HepG2 (cell line): ENCODE measurements at regions not wholly inside any gene's neighbourhood (a gene's known extent, or its start where the extent isn't known, plus 50 kb on each side); places are given as distances from the start of the nearest gene placed in this dataset.
A peak's percentile ranks its signal among the peaks of the same experiment; 100 is the strongest.

Experiments used
- ATAC-seq: fragments of 200-7000 bp; cut with Tn5 transposase; 3 replicates; pipeline ENCODE4 v1.9.1; 2020; ENCODE audit warnings: mild to moderate bottlenecking, moderate library complexity
- BruUV-seq: library from RNA; stranded (reverse); fragments of 400-500 nt; replicated peaks from 2 replicates; lab custom pipeline; 2021; lab: Mats Ljungman, UMichigan
- CTCF ChIA-PET: fragments of 300-600 bp; formaldehyde crosslinking; extraction: SDS; loops from one replicate; lab custom pipeline; 2021; ENCODE audit warnings: low total read pairs, inconsistent platforms, low intra/inter-chr PET ratio; lab: Yijun Ruan, JAX
- POLR2A ChIA-PET: fragments of 350-600 bp; sonication (Branson Sonifier 250); formaldehyde crosslinking; loops from one replicate; lab custom pipeline; 2020; ENCODE audit warnings: antibody characterized with exemption, inconsistent platforms; lab: Yijun Ruan, JAX
- DNase-seq: peaks from one replicate; pipeline ENCODE4 v3.0.0-alpha.2; 2015; ENCODE audit warnings: low spot score
- FAIRE-seq: peaks from 3 replicates; lab custom pipeline; 2011; peaks lifted over from hg19 to GRCh38; lab: Jason Lieb, UNC
- H2AFZ ChIP-seq: one replicate; pipeline ENCODE4 v1.6.1; 2011; ENCODE audit warnings: low read length, inconsistent platforms
- H3K27ac ChIP-seq: fragments of 300-600 bp; 3 replicates; pipeline ENCODE4 v1.8.0; 2011; ENCODE audit warnings: mixed run types, mild to moderate bottlenecking, mixed read lengths, low read length, inconsistent platforms; ENCODE audit not compliant: insufficient read depth; ENCODE audit errors: extremely low read length
- H3K27me3 ChIP-seq, 2 experiments: fragments of 200-600 bp in 1 of 2; 2 replicates in 1 of 2; 3 replicates in 1 of 2; pipeline versions ENCODE4 v1.6.0 to v1.8.0; 2011; ENCODE audit warnings: low read length in 2 of 2, mild to moderate bottlenecking in 2 of 2, moderate library complexity in 2 of 2, inconsistent platforms in 1 of 2; ENCODE audit not compliant: insufficient read depth in 2 of 2, control insufficient read depth in 1 of 2
- H3K36me3 ChIP-seq, 2 experiments: fragments of 200-600 bp in 1 of 2; replicated peaks in 1 of 2; 2 replicates in 1 of 2; 3 replicates in 1 of 2; pipeline versions ENCODE4 v1.5.1 to v1.8.0; 2011; ENCODE audit warnings: low read length in 2 of 2, inconsistent platforms in 1 of 2; ENCODE audit not compliant: insufficient read depth in 2 of 2, control insufficient read depth in 1 of 2
- H3K4me1 ChIP-seq: 2 replicates; pipeline ENCODE4 v1.5.1; 2012; ENCODE audit warnings: low read length, inconsistent platforms; ENCODE audit not compliant: insufficient read depth
- H3K4me2 ChIP-seq: 2 replicates; pipeline ENCODE4 v1.6.0; 2011; ENCODE audit warnings: low read depth, low read length, inconsistent platforms
- H3K4me3 ChIP-seq, 3 experiments: fragments of 200-600 bp in 1 of 3; sonication (generic), shearing (Covaris generic) in 1 of 3; replicated peaks in 1 of 3; 2 replicates each; pipeline ENCODE4 v1.5.1; 2011 to 2016; ENCODE audit warnings: low read length in 3 of 3, inconsistent platforms in 2 of 3, low read depth in 2 of 3, mild to moderate bottlenecking in 2 of 3, control low read depth in 1 of 3, mixed read lengths in 1 of 3; ENCODE audit not compliant: insufficient read depth in 1 of 3
- H3K79me2 ChIP-seq: one replicate; pipeline ENCODE4 v1.6.1; 2011; ENCODE audit warnings: low read length, inconsistent platforms; ENCODE audit not compliant: insufficient read depth
- H3K9ac ChIP-seq: 2 replicates; pipeline ENCODE4 v1.6.0; 2011; ENCODE audit warnings: mild to moderate bottlenecking, low read depth, low read length, inconsistent platforms; ENCODE audit not compliant: insufficient read depth
- H3K9me3 ChIP-seq: 2 replicates; pipeline ENCODE4 v1.5.1; 2012; ENCODE audit warnings: mild to moderate bottlenecking, low read length
- H4K20me1 ChIP-seq: 2 replicates; pipeline ENCODE4 v1.6.0; 2011; ENCODE audit warnings: inconsistent platforms, mild to moderate bottlenecking, low read length, moderate library complexity; ENCODE audit not compliant: insufficient read depth
- ATF7 ChIP-seq, 2 experiments: fragments of 450-650 bp in 1 of 2; sonication (generic) in 1 of 2; formaldehyde crosslinking in 1 of 2; IDR thresholded peaks; 2 replicates each; pipeline versions ENCODE4 v1.4.0 to v1.6.1; 2016 to 2020; ENCODE audit warnings: antibody characterized with exemption in 1 of 2, mild to moderate bottlenecking in 1 of 2, missing genetic modification reagents in 1 of 2
- CCAR2 ChIP-seq: fragments of 200-400 bp; formaldehyde crosslinking; optimal IDR thresholded peaks from 2 replicates; pipeline ENCODE3; 2018; ENCODE audit warnings: low read depth, mild to moderate bottlenecking, low read length, moderate library complexity
- CREB1 ChIP-seq, 2 experiments: fragments of 450-650 bp in 1 of 2; IDR thresholded peaks; 2 replicates each; pipeline ENCODE4 v1.6.1; 2016 to 2017; ENCODE audit warnings: control low read depth in 1 of 2, mild to moderate bottlenecking in 1 of 2, missing compliant biosample characterization in 1 of 2, missing genetic modification characterization in 1 of 2
- JUN ChIP-seq: sonication (generic); formaldehyde crosslinking; IDR thresholded peaks from 2 replicates; pipeline ENCODE4 v1.4.0; 2020; ENCODE audit warnings: mild to moderate bottlenecking, missing genetic modification reagents
- NFIB ChIP-seq: sonication (generic); formaldehyde crosslinking; IDR thresholded peaks from 2 replicates; pipeline ENCODE4 v1.9.0; 2021; ENCODE audit warnings: missing genetic modification reagents, mild to moderate bottlenecking, borderline replicate concordance
- TERF1 ChIP-seq: sonication (generic); formaldehyde crosslinking; IDR thresholded peaks from 2 replicates; pipeline ENCODE4 v1.8.0; 2022; ENCODE audit warnings: mild to moderate bottlenecking, missing genetic modification reagents, moderate library complexity
- WGBS: methylation state at CpG from one replicate; pipeline ENCODE4 v1.1.6; 2017; ENCODE audit warnings: low lambda C conversion rate; 5-methylcytosine and 5-hydroxymethylcytosine counted together
- in situ Hi-C: cut with HindIII; loops from 2 replicates; pipeline ENCODE4 v1.10.0; 2017; ENCODE audit warnings: low pct_unique_long_range_greater_than_20kb; ENCODE audit not compliant: extremely low pct_ligation_motif_present
- intact Hi-C: fragments of 100-400 bp; cut with micrococcal nuclease; formaldehyde crosslinking; loops from one replicate; pipeline ENCODE4 v1.10.0; 2022; ENCODE audit not compliant: unreplicated experiment
- TF ChIP-seq, protein P1 (sequence below): sonication (generic); formaldehyde crosslinking; IDR thresholded peaks from 2 replicates; pipeline ENCODE4 v1.4.0; 2020; ENCODE audit warnings: mild to moderate bottlenecking, missing genetic modification reagents

DNA sequence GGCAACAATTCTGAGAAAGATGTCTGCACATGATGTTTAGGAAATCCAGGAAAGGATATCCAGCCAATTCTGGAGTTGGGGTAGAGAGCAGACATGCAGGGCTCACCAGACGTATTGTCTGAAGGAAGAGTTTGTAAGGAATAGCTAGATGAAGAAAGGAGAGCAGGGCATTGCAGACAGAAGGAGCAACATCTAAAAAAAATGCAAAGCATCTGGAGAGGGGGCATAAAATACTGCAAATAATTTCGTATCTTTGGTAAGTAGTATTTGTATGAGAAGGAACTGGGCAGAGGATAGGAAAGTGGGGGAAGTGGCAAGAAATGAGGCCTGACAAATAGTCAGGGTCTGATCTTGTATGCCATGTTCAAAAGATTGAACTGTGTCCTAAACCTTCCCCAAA is 74.8 kb downstream of the MACIR start:
- DNase-seq (no peak), FAIRE-seq (no peak), ATAC-seq (no peak)
- ChIA-PET CTCF (no interaction called here), POLR2A (no interaction called here)
- Histone ChIP-seq H3K4me3 (no peak overlapping the region), H3K79me2 (no peaks in the 10 kb centered on the region), H3K4me2 (no peak overlapping the region), H3K27me3 (no peaks in the 10 kb centered on the region), H3K27ac (no peak overlapping the region), H3K9me3 (no peaks in the 10 kb centered on the region), H2AFZ (no peak overlapping the region), H3K9ac (no peak overlapping the region), H3K36me3 (no peaks in the 10 kb centered on the region), H3K4me1 (no peaks in the 10 kb centered on the region), H4K20me1 (no peaks in the 10 kb centered on the region)
- no TSS peak for BruUV-seq
- WGBS: 21% methylated on average over 2 of the region's 2 CpGs
- in situ Hi-C loops: no loop called here
- intact Hi-C loops: no loop called here
- no peak for TF ChIP-seq CCAR2

DNA sequence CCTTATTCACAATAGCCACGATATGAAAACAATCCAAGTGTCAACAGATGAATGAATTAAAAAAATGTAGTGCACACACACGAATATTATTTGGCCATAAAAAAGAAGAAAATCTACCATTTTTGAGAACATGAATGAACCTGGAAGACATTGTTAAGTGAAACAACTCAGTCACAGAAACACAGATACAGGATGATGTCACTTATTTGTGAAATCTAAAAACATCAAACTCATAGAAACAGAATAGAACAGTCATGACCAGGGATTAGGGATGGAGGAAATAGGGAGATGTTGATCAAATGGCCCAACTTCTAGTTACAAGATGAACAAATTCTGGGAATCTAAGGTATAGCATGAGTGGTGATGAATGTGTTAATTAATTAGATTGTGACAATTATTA is 72.3 kb downstream of the MACIR start:
- Histone ChIP-seq H3K27ac (no peak overlapping the region), H2AFZ (no peak overlapping the region), H3K4me3 (no peak overlapping the region)
- ATAC-seq: no peak
- TF ChIP-seq, protein P1, sequence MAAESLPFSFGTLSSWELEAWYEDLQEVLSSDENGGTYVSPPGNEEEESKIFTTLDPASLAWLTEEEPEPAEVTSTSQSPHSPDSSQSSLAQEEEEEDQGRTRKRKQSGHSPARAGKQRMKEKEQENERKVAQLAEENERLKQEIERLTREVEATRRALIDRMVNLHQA (CRISPR knock-in tag): no peak
- TF ChIP-seq ATF7 (IDR thresholded peaks at IDR 0.05) (peak; percentile 82), ATF7 (CRISPR knock-in tag; IDR thresholded peaks at IDR 0.05) (no peak), NFIB (CRISPR knock-in tag) (no peak), CREB1 (IDR thresholded peaks at IDR 0.05) (peak; percentile 10; the same call in 1 of the 2 replicates), CREB1 (CRISPR knock-in tag; IDR thresholded peaks at IDR 0.05) (no peak), TERF1 (no peak), JUN (CRISPR knock-in tag) (no peak)
- TF ChIP-seq, all 625 proteins: peak for 2
- POLR2A ChIA-PET: no interaction called here
- H3K4me1 ChIP-seq: no peaks in the 10 kb centered on the region
- H3K79me2 ChIP-seq: no peaks in the 10 kb centered on the region
- no peaks in the 10 kb centered on the region for H4K20me1 ChIP-seq
- WGBS: 0% methylated on average over 2 of the region's 2 CpGs
- H3K9me3 ChIP-seq: no peaks in the 10 kb centered on the region
- in situ Hi-C loops: no loop called here
- H3K27me3 ChIP-seq: no peaks in the 10 kb centered on the region
- CTCF ChIA-PET: no interaction called here
- H3K9ac ChIP-seq: no peak overlapping the region
- no peaks in the 10 kb centered on the region for H3K36me3 ChIP-seq
- FAIRE-seq: no peak
- DNase-seq: no peak
- intact Hi-C loops: no loop called here
- no TSS peak for BruUV-seq
- no peak overlapping the region for H3K4me2 ChIP-seq
